GM21390 (cell line): ENCODE measurements at regions not wholly inside any gene's neighbourhood (a gene's known extent, or its start where the extent isn't known, plus 50 kb on each side); places are given as distances from the start of the nearest gene placed in this dataset.

Experiments used
- ATAC-seq: cut with Tn5 transposase; IDR thresholded peaks from one replicate; pipeline ENCODE4 v1.9.1; 2021; ENCODE audit not compliant: unreplicated experiment

DNA sequence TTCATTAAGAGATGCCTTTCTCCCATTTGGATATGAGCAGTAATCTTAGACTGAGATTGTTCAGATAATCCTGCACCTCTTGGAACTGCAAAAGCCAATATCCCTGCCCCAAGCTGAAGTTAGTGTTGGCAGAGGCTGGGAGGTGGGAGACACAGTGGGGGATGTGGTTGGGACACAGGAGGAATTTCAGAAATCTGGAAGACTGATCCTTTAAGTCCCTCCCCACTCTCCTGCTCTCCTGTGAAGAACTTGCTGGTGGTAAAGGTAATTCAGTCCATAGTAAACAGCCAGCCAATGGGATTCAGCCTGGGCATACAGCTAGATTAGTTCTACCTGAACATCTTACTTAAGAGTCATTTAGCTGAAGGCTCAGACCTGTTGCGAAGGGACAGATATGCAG is 50.0 kb upstream of the TMEM178A start:
- no peak for ATAC-seq
